Cardiac muscle cell (in vitro differentiated cells and primary cell): ENCODE measurements at regions not wholly inside any gene's neighbourhood (a gene's known extent, or its start where the extent isn't known, plus 50 kb on each side); places are given as distances from the start of the nearest gene placed in this dataset.

Experiments used
- DNase-seq, 2 donors: peaks; one replicate each; pipeline versions ENCODE4 v3.0.0 to v3.0.0-alpha.2; 2010 to 2017; ENCODE audit warnings: low read depth in 1 of 2, low spot score in 1 of 2
- H3K27ac ChIP-seq: fragments of 200-600 bp; sonication (generic); 2 replicates; pipeline ENCODE4 v1.5.1; 2016
- H3K27me3 ChIP-seq: fragments of 200-600 bp; sonication (generic); 2 replicates; pipeline ENCODE4 v1.6.0; 2016; ENCODE audit warnings: control low read depth
- H3K36me3 ChIP-seq: fragments of 200-600 bp; sonication (generic); 2 replicates; pipeline ENCODE4 v1.5.1; 2016; ENCODE audit warnings: control low read depth
- H3K4me1 ChIP-seq: fragments of 200-600 bp; sonication (generic); 2 replicates; pipeline ENCODE4 v1.8.1; 2017; ENCODE audit warnings: low read depth, mild to moderate bottlenecking, mixed run types
- H3K4me3 ChIP-seq: fragments of 200-600 bp; sonication (generic); 2 replicates; pipeline ENCODE4 v1.5.1; 2016; ENCODE audit warnings: mild to moderate bottlenecking
- H3K9me3 ChIP-seq: fragments of 200-600 bp; sonication (generic); 2 replicates; pipeline ENCODE4 v1.5.1; 2017; ENCODE audit warnings: low read depth, mild to moderate bottlenecking, control low read depth
- CTCF ChIP-seq: IDR thresholded peaks from 2 replicates; pipeline ENCODE4 v1.5.1; 2012; ENCODE audit warnings: low read depth, mild to moderate bottlenecking, low read length

GRCh38 chr2:53403792-53404413, 363.7 kb upstream of the CHAC2 start:
- no peaks in the 10 kb centered on the region for H3K27me3 ChIP-seq
- TF ChIP-seq CTCF = no peak
- H3K4me1 ChIP-seq = no peaks in the 10 kb centered on the region
- H3K27ac ChIP-seq = no peak overlapping the region
- H3K9me3 ChIP-seq = no peaks in the 10 kb centered on the region
- H3K36me3 ChIP-seq = no peaks in the 10 kb centered on the region
- peak in 1 of 2 donors; percentile 8 for DNase-seq
- H3K4me3 ChIP-seq = no peak overlapping the region

GRCh38 chr2:53397085-53397484, 370.5 kb upstream of the CHAC2 start:
- TF ChIP-seq CTCF = no peak
- Histone ChIP-seq H3K27me3 (no peaks in the 10 kb centered on the region), H3K27ac (no peak overlapping the region), H3K9me3 (no peaks in the 10 kb centered on the region), H3K4me3 (no peak overlapping the region), H3K4me1 (no peaks in the 10 kb centered on the region), H3K36me3 (no peaks in the 10 kb centered on the region)
- no peak for DNase-seq

- H3K36me3 ChIP-seq = no peaks in the 10 kb centered on the region
- no peaks in the 10 kb centered on the region for H3K27me3 ChIP-seq
- peak in 1 of 2 donors; percentile 63 for DNase-seq
- H3K27ac ChIP-seq = no peak overlapping the region
- peaks cover 27% of the 10 kb centered on the region for H3K4me1 ChIP-seq
- no peaks in the 10 kb centered on the region for H3K9me3 ChIP-seq
- H3K4me3 ChIP-seq = no peak overlapping the region
- TF ChIP-seq CTCF = no peak
Observed at GRCh38 chr2:53381271-53381670, 386.3 kb upstream of the CHAC2 start.

GRCh38 chr2:53379547-53379946, 388.1 kb upstream of the CHAC2 start:
- Histone ChIP-seq H3K9me3 (no peaks in the 10 kb centered on the region), H3K27ac (peak overlapping the region; percentile 63), H3K4me3 (no peak overlapping the region), H3K4me1 (peaks cover 27% of the 10 kb centered on the region), H3K36me3 (no peaks in the 10 kb centered on the region), H3K27me3 (no peaks in the 10 kb centered on the region)
- TF ChIP-seq CTCF = no peak
- DNase-seq = peak in 1 of 2 donors; percentile 25

GRCh38 chr2:53378791-53379190, 388.8 kb upstream of the CHAC2 start:
- Histone ChIP-seq H3K9me3 (no peaks in the 10 kb centered on the region), H3K36me3 (no peaks in the 10 kb centered on the region), H3K4me1 (peaks cover 27% of the 10 kb centered on the region), H3K4me3 (no peak overlapping the region), H3K27ac (peak overlapping the region; percentile 63), H3K27me3 (no peaks in the 10 kb centered on the region)
- no peak for TF ChIP-seq CTCF
- DNase-seq = no peak
